DOHH2 (cell line): ENCODE measurements at regions not wholly inside any gene's neighbourhood (a gene's known extent, or its start where the extent isn't known, plus 50 kb on each side); places are given as distances from the start of the nearest gene placed in this dataset.

Experiments
- EZH2phosphoT487 ChIP-seq: fragments of 200-600 bp; sonication (generic); IDR thresholded peaks from 2 replicates; pipeline ENCODE4 v1.6.1; 2017; ENCODE audit warnings: borderline replicate concordance, mild to moderate bottlenecking, antibody characterized with exemption, low read length, moderate library complexity, mixed read lengths
- TF ChIP-seq, protein P1 (sequence below): fragments of 200-600 bp; sonication (generic); IDR thresholded peaks from one replicate; pipeline ENCODE4 v1.5.1; 2014; ENCODE audit warnings: antibody characterized with exemption, mild to moderate bottlenecking, low read depth, low read length; ENCODE audit not compliant: poor library complexity, severe bottlenecking

DNA sequence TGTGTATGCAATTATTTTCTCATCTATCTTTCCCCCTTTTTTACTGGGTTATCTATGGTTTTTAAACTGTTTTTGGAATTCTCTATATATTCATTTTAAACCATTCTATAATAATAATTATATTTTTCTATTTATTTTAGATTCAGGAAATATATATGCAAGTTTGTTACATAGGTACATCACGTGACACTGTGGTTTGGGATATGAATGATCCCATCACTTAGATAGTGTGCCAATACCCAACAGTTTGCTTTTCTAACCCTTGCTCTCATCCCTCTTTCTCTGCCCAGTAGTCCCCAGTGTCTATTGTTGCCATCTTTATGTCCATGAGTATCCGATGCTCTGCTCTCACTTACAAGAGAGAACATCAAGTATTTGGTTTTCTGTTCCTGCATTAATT, 65.8 kb upstream of the SPHKAP start:
- TF ChIP-seq, protein P1, sequence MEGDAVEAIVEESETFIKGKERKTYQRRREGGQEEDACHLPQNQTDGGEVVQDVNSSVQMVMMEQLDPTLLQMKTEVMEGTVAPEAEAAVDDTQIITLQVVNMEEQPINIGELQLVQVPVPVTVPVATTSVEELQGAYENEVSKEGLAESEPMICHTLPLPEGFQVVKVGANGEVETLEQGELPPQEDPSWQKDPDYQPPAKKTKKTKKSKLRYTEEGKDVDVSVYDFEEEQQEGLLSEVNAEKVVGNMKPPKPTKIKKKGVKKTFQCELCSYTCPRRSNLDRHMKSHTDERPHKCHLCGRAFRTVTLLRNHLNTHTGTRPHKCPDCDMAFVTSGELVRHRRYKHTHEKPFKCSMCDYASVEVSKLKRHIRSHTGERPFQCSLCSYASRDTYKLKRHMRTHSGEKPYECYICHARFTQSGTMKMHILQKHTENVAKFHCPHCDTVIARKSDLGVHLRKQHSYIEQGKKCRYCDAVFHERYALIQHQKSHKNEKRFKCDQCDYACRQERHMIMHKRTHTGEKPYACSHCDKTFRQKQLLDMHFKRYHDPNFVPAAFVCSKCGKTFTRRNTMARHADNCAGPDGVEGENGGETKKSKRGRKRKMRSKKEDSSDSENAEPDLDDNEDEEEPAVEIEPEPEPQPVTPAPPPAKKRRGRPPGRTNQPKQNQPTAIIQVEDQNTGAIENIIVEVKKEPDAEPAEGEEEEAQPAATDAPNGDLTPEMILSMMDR: no peak
- no peak for TF ChIP-seq EZH2phosphoT487
